AG04450 (cell line): ENCODE measurements at regions not wholly inside any gene's neighbourhood (a gene's known extent, or its start where the extent isn't known, plus 50 kb on each side); places are given as distances from the start of the nearest gene placed in this dataset.

Source experiments
- CTCF ChIA-PET: fragments of 300-600, 350-600 bp; formaldehyde crosslinking; extraction: SDS; loops from one replicate; lab custom pipeline; 2022; ENCODE audit warnings: antibody characterized with exemption, inconsistent platforms; lab: Charles Lee
- POLR2A ChIA-PET: fragments of 350-600 bp; formaldehyde crosslinking; extraction: SDS; loops from one replicate; lab custom pipeline; 2021; ENCODE audit warnings: antibody characterized with exemption, inconsistent platforms; lab: Yijun Ruan, JAX
- DNase-seq: peaks from one replicate; pipeline ENCODE4 v3.0.0-alpha.2; 2011; ENCODE audit warnings: low read depth, low spot score
- H3K27ac ChIP-seq: one replicate; pipeline ENCODE4 v1.5.1; 2012; ENCODE audit warnings: low read depth, low read length, control low read depth
- H3K27me3 ChIP-seq: one replicate; pipeline ENCODE4 v1.6.0; 2012; ENCODE audit warnings: low read length; ENCODE audit not compliant: control insufficient read depth, insufficient read depth
- H3K4me3 ChIP-seq: 2 replicates; pipeline ENCODE4 v1.5.1; 2011; ENCODE audit warnings: mild to moderate bottlenecking, low read depth, low read length, control low read depth
- H3K9me3 ChIP-seq: 2 replicates; pipeline ENCODE4 v1.5.1; 2012; ENCODE audit warnings: low read length; ENCODE audit not compliant: control insufficient read depth, insufficient read depth
- CTCF ChIP-seq: IDR thresholded peaks from 2 replicates; pipeline ENCODE4 v1.5.1; 2011; ENCODE audit warnings: low read depth, low read length, control low read depth, inconsistent platforms

GRCh38 chr4:71147261-71147660, 153.8 kb downstream of the DCK start:
- Histone ChIP-seq H3K27ac (no peak overlapping the region), H3K4me3 (no peak overlapping the region), H3K27me3 (no peaks in the 10 kb centered on the region), H3K9me3 (no peaks in the 10 kb centered on the region)
- POLR2A ChIA-PET = no interaction called here
- no peak for TF ChIP-seq CTCF
- CTCF ChIA-PET = no interaction called here
- DNase-seq = no peak

GRCh38 chr4:71148545-71148944, 155.1 kb downstream of the DCK start:
- POLR2A ChIA-PET = no interaction called here
- CTCF ChIA-PET = no interaction called here
- Histone ChIP-seq H3K9me3 (no peaks in the 10 kb centered on the region), H3K27me3 (no peaks in the 10 kb centered on the region), H3K27ac (no peak overlapping the region), H3K4me3 (no peak overlapping the region)
- no peak for DNase-seq
- no peak for TF ChIP-seq CTCF

- ChIA-PET POLR2A (no interaction called here), CTCF (interaction anchor here (1.2 kb wide), 1 partner anchor 19 kb away, joined by 3 read pairs; no protein-coding TSS in a partner anchor)
- H3K27ac ChIP-seq = no peak overlapping the region
- no peak overlapping the region for H3K4me3 ChIP-seq
- no peak for DNase-seq
- H3K27me3 ChIP-seq = no peaks in the 10 kb centered on the region
- no peaks in the 10 kb centered on the region for H3K9me3 ChIP-seq
- TF ChIP-seq CTCF = no peak
Measured at GRCh38 chr4:71151054-71151453, 157.6 kb downstream of the DCK start.

DNA sequence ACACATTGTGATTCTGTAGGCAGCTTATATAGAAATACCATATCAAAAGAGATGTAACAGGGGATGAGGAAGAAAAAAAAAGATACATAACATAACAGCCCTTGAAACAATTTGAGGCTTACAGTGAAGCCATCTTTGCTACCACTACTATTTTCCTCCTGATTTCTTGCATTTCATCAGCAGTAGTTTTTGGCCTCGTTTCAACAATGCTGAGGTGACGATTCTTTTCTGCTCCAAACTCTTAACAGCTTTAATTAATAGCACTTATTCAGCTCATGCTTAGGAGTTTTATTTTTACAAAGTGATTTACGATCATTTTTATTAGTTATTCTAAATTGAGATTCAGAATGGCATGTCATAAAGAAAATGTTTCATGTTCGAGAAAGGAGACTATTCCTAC, 163.2 kb downstream of the DCK start:
- no peak for DNase-seq
- ChIA-PET CTCF (interaction anchor here (2.1 kb wide), 1 partner anchor 25 kb away, joined by 4 read pairs; no protein-coding TSS in a partner anchor), POLR2A (no interaction called here)

DNA sequence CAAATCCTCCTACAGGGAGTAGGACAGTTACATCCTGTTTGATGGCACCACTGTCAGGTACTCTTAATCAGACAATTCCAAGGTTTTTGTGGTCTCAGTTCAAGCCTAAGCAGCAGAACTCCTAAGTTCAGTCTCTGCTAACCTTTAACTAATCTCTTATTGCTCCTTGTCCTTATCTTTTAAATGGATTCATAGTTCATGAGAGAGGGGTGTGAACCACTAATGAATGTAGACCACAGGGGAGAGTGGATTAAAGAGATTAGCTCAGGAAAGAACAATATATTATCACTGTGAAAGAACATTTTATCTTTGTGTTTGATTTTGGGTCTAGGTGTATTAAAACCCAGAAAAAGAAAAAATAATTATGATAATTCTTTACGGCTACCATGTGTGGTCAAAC, 168.9 kb downstream of the DCK start:
- no peaks in the 10 kb centered on the region for H3K9me3 ChIP-seq
- POLR2A ChIA-PET = no interaction called here
- no peak overlapping the region for H3K4me3 ChIP-seq
- CTCF ChIA-PET = no interaction called here
- no peaks in the 10 kb centered on the region for H3K27me3 ChIP-seq
- no peak for DNase-seq
- H3K27ac ChIP-seq = no peak overlapping the region
- no peak for TF ChIP-seq CTCF

More for the DNA sequence above, 163.2 kb downstream of the DCK start:
- H3K27ac ChIP-seq = no peak overlapping the region
- no peak for TF ChIP-seq CTCF
- H3K4me3 ChIP-seq = no peak overlapping the region
- H3K9me3 ChIP-seq = no peaks in the 10 kb centered on the region
- H3K27me3 ChIP-seq = no peaks in the 10 kb centered on the region
